Thoracic aorta (tissue), 2 donors: ENCODE measurements at regions not wholly inside any gene's neighbourhood (a gene's known extent, or its start where the extent isn't known, plus 50 kb on each side); places are given as distances from the start of the nearest gene placed in this dataset.

ENCODE experiments used
- ATAC-seq: fragments of 150-250 bp; one replicate; pipeline ENCODE4 v1.8.0; 2017; ENCODE audit warnings: low read depth; ENCODE audit not compliant: insufficient number of reproducible peaks, low FRiP score
- DNase-seq: peaks from one replicate; pipeline ENCODE4 v3.0.0-alpha.2; 2020; ENCODE audit warnings: low spot score
- H3K27ac ChIP-seq, 2 donors: fragments of 200-600 bp; sonication (generic); 1 replicate in 1 of 2; 2 replicates in 1 of 2; pipeline ENCODE4 v1.5.1; 2016; ENCODE audit warnings: mild to moderate bottlenecking in 2 of 2, moderate library complexity in 2 of 2
- H3K27me3 ChIP-seq: fragments of 200-600 bp; sonication (generic); replicated peaks from 2 replicates; pipeline ENCODE4 v1.6.0; 2016; ENCODE audit warnings: mild to moderate bottlenecking; ENCODE audit not compliant: insufficient read depth
- H3K36me3 ChIP-seq: fragments of 200-600 bp; sonication (generic); one replicate; pipeline ENCODE4 v1.5.1; 2016
- H3K4me1 ChIP-seq, 2 donors: fragments of 200-600 bp; sonication (generic); 1 replicate in 1 of 2; 2 replicates in 1 of 2; pipeline versions ENCODE4 v1.5.1 to v1.6.0; 2016; ENCODE audit warnings: low read depth in 2 of 2, mild to moderate bottlenecking in 1 of 2; ENCODE audit not compliant: control insufficient read depth in 1 of 2
- H3K4me3 ChIP-seq: fragments of 200-600 bp; sonication (generic); 2 replicates; pipeline ENCODE4 v1.5.1; 2016; ENCODE audit warnings: mild to moderate bottlenecking
- H3K9me3 ChIP-seq: fragments of 200-600 bp; sonication (generic); 2 replicates; pipeline ENCODE4 v1.5.1; 2016
- TF ChIP-seq, protein P1 (sequence below): fragments of 200-600 bp; sonication (generic); IDR thresholded peaks from one replicate; pipeline ENCODE4 v1.5.1; 2019; ENCODE audit warnings: antibody characterized with exemption

DNA sequence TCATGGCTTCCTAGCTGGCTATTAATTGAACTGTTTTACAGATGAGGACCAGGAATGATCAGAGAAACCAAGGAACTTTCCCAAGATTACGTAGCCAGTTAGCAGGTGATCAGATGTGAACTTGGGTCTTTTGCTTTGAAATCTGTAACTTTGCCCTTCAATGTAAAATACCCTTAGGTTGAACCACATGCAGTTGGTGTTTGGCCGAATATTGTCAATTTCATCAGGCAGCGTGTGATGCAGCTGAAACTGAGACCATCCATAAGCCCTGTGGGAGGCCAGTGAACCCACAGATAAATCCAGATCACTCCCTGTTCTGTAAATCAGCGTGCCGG lies 150.8 kb downstream of the ETS2 start:
- TF ChIP-seq, protein P1, sequence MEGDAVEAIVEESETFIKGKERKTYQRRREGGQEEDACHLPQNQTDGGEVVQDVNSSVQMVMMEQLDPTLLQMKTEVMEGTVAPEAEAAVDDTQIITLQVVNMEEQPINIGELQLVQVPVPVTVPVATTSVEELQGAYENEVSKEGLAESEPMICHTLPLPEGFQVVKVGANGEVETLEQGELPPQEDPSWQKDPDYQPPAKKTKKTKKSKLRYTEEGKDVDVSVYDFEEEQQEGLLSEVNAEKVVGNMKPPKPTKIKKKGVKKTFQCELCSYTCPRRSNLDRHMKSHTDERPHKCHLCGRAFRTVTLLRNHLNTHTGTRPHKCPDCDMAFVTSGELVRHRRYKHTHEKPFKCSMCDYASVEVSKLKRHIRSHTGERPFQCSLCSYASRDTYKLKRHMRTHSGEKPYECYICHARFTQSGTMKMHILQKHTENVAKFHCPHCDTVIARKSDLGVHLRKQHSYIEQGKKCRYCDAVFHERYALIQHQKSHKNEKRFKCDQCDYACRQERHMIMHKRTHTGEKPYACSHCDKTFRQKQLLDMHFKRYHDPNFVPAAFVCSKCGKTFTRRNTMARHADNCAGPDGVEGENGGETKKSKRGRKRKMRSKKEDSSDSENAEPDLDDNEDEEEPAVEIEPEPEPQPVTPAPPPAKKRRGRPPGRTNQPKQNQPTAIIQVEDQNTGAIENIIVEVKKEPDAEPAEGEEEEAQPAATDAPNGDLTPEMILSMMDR = no peak
- Histone ChIP-seq H3K4me1 (peaks cover 3 to 11% of the 10 kb centered on the region in 2 donors), H3K27me3 (no peaks in the 10 kb centered on the region), H3K4me3 (no peak overlapping the region), H3K9me3 (no peaks in the 10 kb centered on the region), H3K27ac (no peak overlapping the region), H3K36me3 (no peaks in the 10 kb centered on the region)
- ATAC-seq (no peak), DNase-seq (no peak)

DNA sequence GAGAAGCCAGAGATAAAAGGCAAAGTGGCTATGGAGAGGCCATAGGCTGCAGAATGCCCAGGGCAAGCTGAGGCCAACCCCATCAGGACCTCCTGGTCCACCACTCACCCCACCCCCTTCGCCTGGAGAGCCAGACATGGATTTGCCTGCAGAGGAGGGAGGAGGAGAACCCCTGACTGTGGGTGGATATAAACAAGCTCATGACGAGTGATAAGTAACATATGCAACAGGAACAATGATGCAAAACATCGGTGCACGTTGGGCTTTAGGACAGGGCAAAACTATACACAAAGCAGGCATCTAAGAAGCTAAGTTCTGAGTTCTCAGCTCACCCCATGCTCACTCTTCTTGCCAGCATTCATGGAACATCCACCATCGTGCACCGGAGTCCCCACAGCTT lies 150.3 kb downstream of the ETS2 start:
- no peak for DNase-seq
- H3K4me1 ChIP-seq = peaks cover 3 to 11% of the 10 kb centered on the region in 2 donors
- H3K9me3 ChIP-seq = no peaks in the 10 kb centered on the region
- no peaks in the 10 kb centered on the region for H3K27me3 ChIP-seq
- no peak overlapping the region for H3K27ac ChIP-seq
- H3K4me3 ChIP-seq = no peak overlapping the region
- no peaks in the 10 kb centered on the region for H3K36me3 ChIP-seq
- ATAC-seq = no peak
- TF ChIP-seq, protein P1 = no peak

GRCh38 chr21:38955495-38955894 lies 149.8 kb downstream of the ETS2 start:
- Histone ChIP-seq H3K4me3 (no peak overlapping the region), H3K27ac (no peak overlapping the region), H3K36me3 (no peaks in the 10 kb centered on the region), H3K27me3 (no peaks in the 10 kb centered on the region), H3K4me1 (peaks cover 3 to 13% of the 10 kb centered on the region in 2 donors), H3K9me3 (no peaks in the 10 kb centered on the region)
- TF ChIP-seq, protein P1 = no peak
- DNase-seq = no peak
- no peak for ATAC-seq

DNA sequence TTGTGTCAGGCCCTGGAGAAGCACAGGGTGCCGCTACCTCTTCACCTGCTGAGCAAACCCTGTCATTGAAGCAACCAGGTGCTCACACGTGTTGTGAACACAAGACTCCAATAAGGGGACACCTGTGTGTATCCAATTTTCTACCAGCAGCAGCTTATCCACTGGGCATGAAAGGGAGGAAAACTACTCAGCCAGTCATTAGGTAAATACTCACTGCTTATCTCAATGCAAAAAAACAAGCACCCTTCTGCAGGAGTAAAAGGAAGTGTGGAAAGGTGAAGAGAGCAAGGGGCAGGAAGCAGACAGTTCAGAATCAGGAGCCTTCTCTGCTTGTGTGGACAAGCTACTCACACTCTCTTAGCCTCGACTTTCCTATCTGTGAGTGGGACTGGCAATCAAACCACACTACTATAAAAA lies 148.9 kb downstream of the ETS2 start:
- TF ChIP-seq, protein P1 = no peak
- ATAC-seq (no peak), DNase-seq (no peak)
- H3K36me3 ChIP-seq = no peaks in the 10 kb centered on the region
- no peak overlapping the region for H3K4me3 ChIP-seq
- H3K4me1 ChIP-seq = peaks cover 3 to 13% of the 10 kb centered on the region in 2 donors
- H3K9me3 ChIP-seq = no peaks in the 10 kb centered on the region
- no peaks in the 10 kb centered on the region for H3K27me3 ChIP-seq
- H3K27ac ChIP-seq = no peak overlapping the region

GRCh38 chr21:38953516-38953915 lies 147.8 kb downstream of the ETS2 start:
- Histone ChIP-seq H3K4me3 (no peak overlapping the region), H3K36me3 (no peaks in the 10 kb centered on the region), H3K27me3 (no peaks in the 10 kb centered on the region), H3K4me1 (peaks cover 0 to 3% of the 10 kb centered on the region in 2 donors), H3K9me3 (no peaks in the 10 kb centered on the region), H3K27ac (no peak overlapping the region)
- DNase-seq (no peak), ATAC-seq (no peak)
- TF ChIP-seq, protein P1 = no peak
